Loucy (cell line): ENCODE measurements at regions not wholly inside any gene's neighbourhood (a gene's known extent, or its start where the extent isn't known, plus 50 kb on each side); places are given as distances from the start of the nearest gene placed in this dataset.

ENCODE experiments used
- H2AFZ ChIP-seq: fragments of 200-600 bp; sonication (generic); 2 replicates; pipeline ENCODE4 v1.6.0; 2016; ENCODE audit warnings: antibody characterized with exemption, mild to moderate bottlenecking, low read length, moderate library complexity
- H3F3A ChIP-seq: fragments of 200-600 bp; 2 replicates; pipeline ENCODE4 v1.6.0; 2016; ENCODE audit warnings: antibody characterized with exemption, low read depth, mild to moderate bottlenecking
- H3K27me3 ChIP-seq: fragments of 200-600 bp; sonication (generic); 2 replicates; pipeline ENCODE4 v1.6.1; 2014; ENCODE audit warnings: low read length, mild to moderate bottlenecking; ENCODE audit not compliant: insufficient read depth, poor library complexity, severe bottlenecking
- H3K36me3 ChIP-seq: fragments of 200-600 bp; sonication (generic); 2 replicates; pipeline ENCODE4 v1.6.1; 2016; ENCODE audit warnings: low read length; ENCODE audit not compliant: insufficient read depth
- H3K4me1 ChIP-seq: fragments of 200-600 bp; sonication (generic); 2 replicates; pipeline ENCODE4 v1.5.1; 2014; ENCODE audit warnings: low read length, mild to moderate bottlenecking; ENCODE audit not compliant: insufficient read depth, poor library complexity, severe bottlenecking
- H3K4me2 ChIP-seq: fragments of 200-600 bp; sonication (generic); 2 replicates; pipeline ENCODE4 v1.6.0; 2014; ENCODE audit warnings: antibody characterized with exemption, low read length, low read depth, mild to moderate bottlenecking; ENCODE audit not compliant: poor library complexity, severe bottlenecking
- H3K4me3 ChIP-seq: fragments of 200-600 bp; sonication (generic); 2 replicates; pipeline ENCODE4 v1.5.1; 2014; ENCODE audit warnings: low read length, mild to moderate bottlenecking, mixed read lengths; ENCODE audit not compliant: poor library complexity, severe bottlenecking
- H3K79me2 ChIP-seq: fragments of 200-600 bp; sonication (generic); 2 replicates; pipeline ENCODE4 v1.6.1; 2014; ENCODE audit warnings: low read length; ENCODE audit not compliant: insufficient read depth
- H3K9ac ChIP-seq: fragments of 200-600 bp; sonication (generic); 2 replicates; pipeline ENCODE4 v1.6.0; 2014; ENCODE audit warnings: mild to moderate bottlenecking, low read depth, low read length, moderate library complexity; ENCODE audit not compliant: poor library complexity, severe bottlenecking
- H3K9me2 ChIP-seq: fragments of 200-600 bp; sonication (generic); replicated peaks from 2 replicates; pipeline ENCODE4 v1.6.1; 2016; ENCODE audit warnings: low read depth, low read length, mixed read lengths
- H3K9me3 ChIP-seq: fragments of 200-600 bp; sonication (generic); 2 replicates; pipeline ENCODE4 v1.6.1; 2014; ENCODE audit warnings: mild to moderate bottlenecking, antibody characterized with exemption, low read length, low read depth; ENCODE audit not compliant: insufficient read depth
- H4K20me1 ChIP-seq: fragments of 200-600 bp; sonication (generic); 2 replicates; pipeline ENCODE4 v1.6.0; 2014; ENCODE audit warnings: antibody characterized with exemption, low read length, mild to moderate bottlenecking; ENCODE audit not compliant: insufficient read depth, poor library complexity, severe bottlenecking
- CTCF ChIP-seq: fragments of 200-600 bp; sonication (generic); conservative IDR thresholded peaks from 2 replicates; pipeline ENCODE4 v1.5.1; 2014; ENCODE audit warnings: mild to moderate bottlenecking, antibody characterized with exemption, low read length
- EZH2phosphoT487 ChIP-seq: fragments of 200-600 bp; IDR thresholded peaks from 2 replicates; pipeline ENCODE4 v1.6.1; 2018; ENCODE audit warnings: antibody characterized with exemption, mild to moderate bottlenecking, moderate library complexity, borderline replicate concordance

- H3K79me2 ChIP-seq, result no peaks in the 10 kb centered on the region
- H3K9me2 ChIP-seq, result no peaks in the 10 kb centered on the region
- no peak for TF ChIP-seq EZH2phosphoT487
- no peak for TF ChIP-seq CTCF
- H3K36me3 ChIP-seq, result no peaks in the 10 kb centered on the region
- H3K27me3 ChIP-seq, result no peaks in the 10 kb centered on the region
- H3K4me2 ChIP-seq, result no peak overlapping the region
- no peak overlapping the region for H2AFZ ChIP-seq
- no peaks in the 10 kb centered on the region for H3K9me3 ChIP-seq
- H3K4me3 ChIP-seq, result no peak overlapping the region
- H4K20me1 ChIP-seq, result no peaks in the 10 kb centered on the region
- H3F3A ChIP-seq, result no peaks in the 10 kb centered on the region
- H3K9ac ChIP-seq, result no peak overlapping the region
- H3K4me1 ChIP-seq, result no peaks in the 10 kb centered on the region
Measured at GRCh38 chrX:66900886-66901285, 262.0 kb upstream of the EDA2R start.

GRCh38 chrX:66892004-66892403, 253.1 kb upstream of the EDA2R start:
- H3K4me1 ChIP-seq, result no peaks in the 10 kb centered on the region
- no peaks in the 10 kb centered on the region for H4K20me1 ChIP-seq
- no peaks in the 10 kb centered on the region for H3K9me3 ChIP-seq
- no peak overlapping the region for H2AFZ ChIP-seq
- no peak for TF ChIP-seq EZH2phosphoT487
- no peak for TF ChIP-seq CTCF
- H3K79me2 ChIP-seq, result no peaks in the 10 kb centered on the region
- H3K36me3 ChIP-seq, result no peaks in the 10 kb centered on the region
- no peak overlapping the region for H3K4me3 ChIP-seq
- no peaks in the 10 kb centered on the region for H3K9me2 ChIP-seq
- H3K27me3 ChIP-seq, result no peaks in the 10 kb centered on the region
- no peak overlapping the region for H3K9ac ChIP-seq
- H3F3A ChIP-seq, result no peaks in the 10 kb centered on the region
- H3K4me2 ChIP-seq, result no peak overlapping the region

DNA sequence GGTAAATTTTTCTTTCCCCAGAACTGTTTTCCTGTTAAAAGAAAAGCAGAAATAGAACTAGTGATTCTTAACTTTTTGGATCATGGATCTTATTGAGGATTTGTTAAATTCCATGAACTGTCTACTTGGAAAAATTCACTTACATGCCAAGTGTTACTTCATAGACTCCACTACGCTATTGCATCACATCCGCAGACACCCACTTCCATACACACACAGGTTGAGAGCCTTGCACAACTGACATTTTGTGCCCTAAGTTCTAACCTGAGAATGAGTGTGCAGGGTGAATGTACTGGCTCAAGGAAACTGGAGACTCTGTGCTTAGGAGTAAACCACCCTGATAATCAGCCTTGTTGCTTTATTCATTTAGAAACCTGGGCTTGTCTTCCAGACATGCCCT, 250.5 kb upstream of the EDA2R start:
- no peaks in the 10 kb centered on the region for H3K4me1 ChIP-seq
- no peaks in the 10 kb centered on the region for H3K36me3 ChIP-seq
- H3K4me3 ChIP-seq, result no peak overlapping the region
- H3K9ac ChIP-seq, result no peak overlapping the region
- no peaks in the 10 kb centered on the region for H3K27me3 ChIP-seq
- TF ChIP-seq EZH2phosphoT487, result no peak
- no peak for TF ChIP-seq CTCF
- no peaks in the 10 kb centered on the region for H3F3A ChIP-seq
- no peaks in the 10 kb centered on the region for H4K20me1 ChIP-seq
- H3K9me2 ChIP-seq, result no peaks in the 10 kb centered on the region
- no peak overlapping the region for H3K4me2 ChIP-seq
- H3K79me2 ChIP-seq, result no peaks in the 10 kb centered on the region
- H3K9me3 ChIP-seq, result no peaks in the 10 kb centered on the region
- no peak overlapping the region for H2AFZ ChIP-seq
